ENCODE measurements at regions not wholly inside any gene's neighbourhood (a gene's known extent, or its start where the extent isn't known, plus 50 kb on each side); places are given as distances from the start of the nearest gene placed in this dataset.
"Not testable (repeated sequence)": the region's sequence is repeated elsewhere in the genome, so short reads cannot be mapped to it uniquely, and the experiment has no call there.

DNA sequence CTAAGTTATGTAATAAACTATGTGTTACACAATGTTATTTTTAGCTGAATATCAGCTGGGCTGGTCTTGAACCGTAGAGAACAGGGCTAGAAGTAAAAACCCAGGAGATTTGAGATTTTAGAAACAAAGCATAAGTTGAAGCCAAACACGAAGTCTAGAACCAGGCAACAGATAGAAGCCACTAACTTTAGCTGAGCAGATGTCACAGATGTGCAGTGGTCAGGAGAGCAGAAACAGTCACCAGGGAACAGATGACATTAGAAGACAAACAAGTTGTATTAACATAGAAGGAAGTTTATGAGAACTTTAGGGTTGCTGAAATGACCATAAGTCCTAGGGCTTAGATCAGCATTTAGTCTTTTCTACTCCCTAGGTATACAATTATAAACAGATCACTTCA, 731.0 kb downstream of the ZNF385D start:
- no peak for DNase-seq

DNA sequence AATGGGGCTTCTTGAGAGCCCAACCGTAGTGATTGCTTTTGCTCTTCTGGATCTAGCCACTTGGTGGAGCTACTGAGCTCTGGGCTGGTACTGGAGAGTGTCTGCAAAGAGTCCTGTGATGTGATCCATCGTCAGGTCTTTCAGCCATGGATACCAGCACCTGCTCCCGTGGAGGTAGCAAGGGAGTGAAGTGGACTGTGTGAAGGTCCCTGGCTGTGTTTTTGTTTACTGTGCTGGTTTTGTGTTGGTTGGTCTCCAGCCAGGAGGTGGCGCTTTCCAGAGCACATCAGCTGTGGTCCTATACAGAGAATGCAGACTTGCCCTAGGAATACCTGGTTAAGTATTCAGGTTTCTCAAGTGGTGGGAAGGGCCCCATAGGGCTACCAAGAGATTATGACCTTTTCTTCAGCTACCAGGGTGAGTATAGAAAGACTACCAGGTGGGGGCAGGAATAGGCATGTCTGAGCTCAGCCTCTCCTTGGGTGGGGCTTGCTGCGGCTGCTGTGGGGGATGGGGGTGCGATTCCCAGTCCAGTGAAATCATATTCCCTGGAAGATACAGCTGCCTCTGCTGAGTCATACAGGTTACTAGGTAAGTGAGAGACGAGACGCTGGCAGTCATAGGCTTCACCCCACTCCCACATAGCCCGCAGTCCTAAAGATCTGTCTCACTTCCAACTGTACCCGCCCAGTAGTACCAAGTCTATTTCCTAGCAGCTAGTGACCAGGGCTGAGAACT, 733.7 kb downstream of the ZNF385D start:
- DNase-seq, result no peak

DNA sequence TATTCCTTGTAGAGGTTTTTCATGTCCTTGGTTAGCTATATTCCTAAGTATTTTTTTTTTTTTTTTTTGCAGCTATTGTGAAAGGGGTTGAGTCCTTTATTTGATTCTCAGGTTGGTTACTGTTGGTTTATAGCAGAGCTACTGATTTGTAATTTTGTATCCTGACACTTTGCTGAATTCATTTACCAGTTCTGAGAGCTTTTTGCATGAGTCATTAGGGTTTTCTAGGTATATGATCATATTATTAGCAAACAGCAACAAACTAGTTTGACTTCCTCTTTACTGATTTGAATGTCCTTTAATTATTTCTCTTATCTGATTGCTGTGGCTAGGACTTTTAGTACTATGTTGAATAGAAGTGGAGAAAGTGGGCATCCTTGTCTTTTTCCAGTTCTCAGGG, 737.4 kb downstream of the ZNF385D start:
- no peak for DNase-seq

DNA sequence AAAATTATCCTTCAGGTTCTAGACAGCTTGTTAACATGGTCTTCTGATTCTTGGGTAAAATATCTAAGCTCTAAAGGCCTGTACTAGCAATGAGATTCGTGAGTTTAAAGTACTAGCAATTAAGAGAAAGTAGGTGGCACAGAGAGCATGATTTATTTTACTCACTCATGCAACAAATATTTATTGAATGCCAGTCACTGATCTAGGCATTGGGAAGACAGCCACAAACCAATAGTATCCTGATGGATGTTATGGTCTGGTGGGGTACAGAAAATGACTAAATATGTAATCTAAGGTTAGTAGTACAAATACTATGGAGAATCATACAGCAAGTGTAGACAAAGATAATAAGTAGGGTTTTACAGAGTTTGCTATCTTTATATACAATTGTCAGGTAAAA, 751.3 kb downstream of the ZNF385D start:
- DNase-seq, result no peak

DNA sequence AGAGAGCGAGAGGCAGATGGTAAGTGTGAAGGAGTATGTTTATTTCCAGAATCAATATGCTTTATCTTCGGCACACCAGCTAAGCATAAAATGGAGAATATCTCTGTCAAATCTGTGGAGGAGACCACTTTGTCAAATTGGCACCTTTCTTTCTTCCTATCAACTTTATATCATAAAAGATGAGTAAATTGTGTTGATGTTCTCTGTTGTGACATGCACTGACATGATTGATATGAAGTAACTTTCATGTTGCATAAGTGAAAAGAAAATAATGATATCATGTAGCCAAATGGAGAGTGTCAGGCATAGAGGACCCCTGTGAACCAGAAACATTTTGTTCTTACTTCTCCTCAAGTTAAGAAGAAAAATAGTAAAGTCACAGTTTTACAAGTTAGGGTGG, 753.8 kb downstream of the ZNF385D start:
- DNase-seq, result no peak

DNA sequence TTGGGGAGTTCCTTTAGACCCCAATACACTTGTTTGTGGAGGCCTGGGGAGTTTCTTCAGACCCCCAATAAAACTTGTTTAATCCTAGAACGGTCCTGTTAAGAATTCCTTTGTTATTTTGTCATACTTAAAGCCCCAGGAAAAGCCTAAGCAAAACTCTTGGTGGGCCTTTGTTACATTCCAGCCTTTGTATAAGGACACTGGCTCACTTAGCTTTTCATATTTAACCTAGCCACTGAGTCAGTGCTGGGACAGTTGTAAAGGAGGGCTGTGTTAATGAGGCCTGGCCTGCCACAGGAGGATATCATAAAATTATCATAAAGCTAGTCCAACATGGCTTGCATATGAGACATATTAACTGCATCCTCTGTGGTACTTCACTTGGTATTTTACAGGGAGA, 760.1 kb downstream of the ZNF385D start:
- no peak for DNase-seq

DNA sequence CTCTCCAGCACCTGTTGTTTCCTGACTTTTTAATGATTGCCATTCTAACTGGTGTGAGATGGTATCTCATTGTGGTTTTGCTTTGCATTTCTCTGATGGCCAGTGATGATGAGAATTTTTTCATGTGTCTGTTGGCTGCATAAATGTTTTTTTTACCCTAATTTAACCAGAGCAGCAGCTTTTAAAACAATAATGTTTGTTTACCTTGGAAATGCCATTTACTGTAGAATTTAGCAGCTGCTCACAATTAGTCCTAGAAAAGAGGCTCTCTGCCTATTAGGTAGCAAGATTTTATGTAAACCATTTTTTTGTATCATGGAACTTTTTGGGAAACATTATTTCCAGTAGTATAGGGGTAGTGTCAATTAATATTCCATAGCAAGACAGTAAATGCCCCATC, 761.4 kb downstream of the ZNF385D start:
- not testable (repeated sequence) for DNase-seq

DNA sequence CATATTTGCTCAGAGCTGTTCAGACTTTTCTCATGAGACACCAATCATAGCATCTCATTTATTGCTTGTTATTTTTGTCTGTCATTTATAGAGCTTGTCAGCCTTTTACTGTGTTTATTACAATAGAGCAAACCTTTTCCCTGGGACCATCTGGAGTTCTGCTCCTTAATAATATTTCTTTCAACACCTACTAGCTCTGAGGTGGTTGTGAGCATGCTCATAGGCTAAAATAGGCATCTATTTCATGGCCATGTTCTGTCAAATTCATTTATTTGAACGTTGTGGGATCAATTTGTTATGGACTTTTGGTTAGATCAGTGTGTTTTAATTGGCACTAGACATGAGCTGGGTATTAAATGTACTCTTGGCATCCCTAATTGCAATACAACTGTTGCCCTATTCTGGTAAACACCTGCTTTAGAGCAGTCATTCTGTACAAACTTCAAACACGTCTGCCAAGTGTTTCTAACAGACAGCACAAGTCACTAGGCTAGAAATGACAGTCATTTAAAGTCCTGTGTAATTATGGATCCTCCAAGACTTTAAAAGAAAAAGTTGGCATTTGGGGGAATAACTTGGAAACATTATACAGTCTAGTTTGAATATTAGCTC, 766.3 kb downstream of the ZNF385D start:
- DNase-seq, result no peak

DNA sequence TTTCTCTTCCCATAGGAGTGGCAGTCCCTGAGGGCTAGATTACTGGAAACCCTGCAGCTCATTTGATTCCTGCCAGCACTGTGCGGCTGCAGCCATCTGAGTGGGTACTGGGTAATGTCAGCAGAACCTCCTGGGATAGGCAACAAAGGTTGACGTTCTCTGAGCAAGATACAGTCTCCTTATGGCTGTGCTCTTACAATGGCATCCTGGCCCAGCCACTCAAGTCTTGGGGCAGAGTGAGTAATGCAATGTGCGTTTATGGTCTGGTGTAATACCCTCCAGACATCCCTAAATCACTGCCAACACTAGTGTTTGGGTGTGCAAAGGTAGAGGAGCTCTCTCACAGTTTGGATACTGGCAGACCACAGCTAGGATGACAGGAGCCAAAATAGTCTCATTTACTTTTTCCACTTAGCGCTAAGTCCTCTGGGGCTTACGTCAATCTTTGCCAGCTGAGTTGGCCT, 775.8 kb downstream of the ZNF385D start:
- DNase-seq, result no peak

DNA sequence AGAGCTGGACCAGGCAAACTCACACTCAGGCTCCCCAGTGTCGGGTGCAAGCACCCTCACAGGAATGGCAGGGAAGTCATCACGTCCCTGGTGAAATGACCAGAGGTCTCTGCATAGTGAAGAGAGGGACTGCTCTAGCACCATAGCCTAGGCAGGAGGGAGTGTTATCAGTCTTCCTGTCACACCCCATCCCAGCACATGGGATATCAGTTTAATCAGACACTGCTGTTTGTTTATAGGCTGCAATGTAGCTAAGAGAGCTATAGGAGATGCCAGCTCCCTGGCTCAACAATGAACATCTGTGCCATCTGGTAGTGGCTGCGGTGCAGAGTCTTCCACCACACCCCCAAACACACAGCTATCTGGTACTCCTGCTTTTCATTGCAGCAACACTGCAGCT, 776.6 kb downstream of the ZNF385D start:
- DNase-seq, result no peak

DNA sequence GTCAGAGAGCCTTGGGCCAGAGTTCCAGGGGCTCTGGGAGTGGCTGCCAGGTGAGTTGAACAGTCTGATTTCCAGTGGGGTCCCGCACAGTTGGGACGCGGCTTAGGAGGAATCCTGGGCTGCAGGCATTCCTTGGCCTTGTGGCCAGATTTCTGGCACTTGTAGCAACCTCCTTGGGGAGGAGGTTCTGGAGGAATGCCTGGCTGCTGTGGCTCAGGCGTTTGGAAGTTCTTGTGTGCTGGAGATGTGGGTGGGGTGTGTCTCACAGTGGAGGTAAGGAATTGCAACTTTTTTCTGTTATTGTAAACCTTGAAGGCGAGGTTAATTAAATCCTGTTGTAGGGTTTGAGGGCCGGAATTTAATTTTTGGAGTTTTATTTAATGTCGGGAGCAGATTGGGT, 780.2 kb downstream of the ZNF385D start:
- DNase-seq, result not testable (repeated sequence)

DNA sequence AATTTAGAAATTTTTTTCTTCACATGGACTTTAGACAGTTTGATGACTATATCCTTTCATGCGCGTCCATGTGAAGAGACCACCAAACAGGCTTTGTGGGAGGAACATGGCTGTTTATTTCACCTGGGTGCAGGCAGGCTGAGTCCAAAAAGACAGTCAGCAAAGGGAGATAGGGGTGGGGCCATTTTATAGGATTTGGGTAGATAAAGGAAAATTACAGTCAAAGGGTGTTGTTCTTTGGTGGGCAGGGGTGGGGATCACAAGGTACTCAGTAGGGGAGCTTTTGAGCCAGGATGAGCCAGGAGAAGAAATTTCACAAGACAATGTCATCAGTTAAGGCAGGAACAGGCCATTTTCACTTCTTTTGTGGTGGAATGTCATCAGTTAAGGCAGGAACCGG, 781.5 kb upstream of the SGO1 start:
- DNase-seq, result not testable (repeated sequence)

DNA sequence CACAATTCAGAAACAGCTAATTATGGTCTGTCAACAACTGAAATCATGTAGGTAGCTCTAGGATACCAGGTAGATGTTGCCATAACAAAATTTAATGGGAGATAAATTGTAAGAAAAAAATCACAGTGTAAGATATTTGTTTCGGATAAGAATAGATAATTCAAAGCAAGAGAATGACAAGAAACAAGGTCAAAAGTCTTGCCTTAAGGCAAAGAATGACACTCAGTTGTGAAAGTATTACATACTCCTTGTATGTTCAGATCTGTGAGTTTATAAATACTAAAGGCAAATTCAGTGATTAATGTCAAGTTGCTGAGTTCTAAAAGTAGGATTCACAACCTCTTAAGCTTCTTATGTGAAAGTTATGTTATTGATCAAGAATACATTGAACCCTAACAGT, 772.2 kb upstream of the SGO1 start:
- no peak for DNase-seq

DNA sequence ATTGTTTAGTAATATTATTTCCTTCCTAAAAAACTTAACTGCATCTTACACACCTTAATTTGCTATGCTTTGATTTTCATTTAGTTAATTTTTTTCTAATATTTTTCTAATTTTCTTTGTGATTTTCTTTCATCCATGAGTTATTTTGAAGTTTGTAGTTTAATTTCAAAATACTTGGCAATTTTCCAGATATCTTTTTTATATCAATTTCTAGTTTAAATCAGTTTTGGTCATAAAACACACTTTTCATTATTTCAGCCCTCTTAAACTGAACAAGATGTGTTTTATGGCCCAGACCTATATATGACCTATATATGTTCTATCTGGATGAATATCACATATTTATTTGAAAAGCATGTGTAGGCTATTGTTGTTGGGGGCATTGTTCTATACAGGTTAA, 759.9 kb upstream of the SGO1 start:
- DNase-seq, result no peak

DNA sequence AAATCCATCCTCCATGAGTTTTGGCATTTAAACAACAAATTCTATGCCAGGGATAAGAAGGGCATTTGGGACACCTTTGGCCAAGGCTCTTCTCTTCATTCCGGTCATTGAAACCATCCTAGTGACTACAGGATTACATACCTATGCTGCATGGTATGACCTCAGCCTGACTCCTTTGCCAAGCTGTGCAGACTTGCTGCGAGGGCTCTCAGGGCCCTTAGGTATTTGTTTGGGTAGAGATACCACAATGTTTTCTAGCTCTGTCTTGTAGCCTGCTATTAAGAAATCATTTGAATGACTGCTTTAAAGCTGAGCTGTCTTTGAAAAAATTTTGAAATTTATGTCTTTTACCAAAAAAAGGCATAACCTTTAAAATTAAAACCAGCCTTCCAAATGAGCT, 749.8 kb upstream of the SGO1 start:
- no peak for DNase-seq

DNA sequence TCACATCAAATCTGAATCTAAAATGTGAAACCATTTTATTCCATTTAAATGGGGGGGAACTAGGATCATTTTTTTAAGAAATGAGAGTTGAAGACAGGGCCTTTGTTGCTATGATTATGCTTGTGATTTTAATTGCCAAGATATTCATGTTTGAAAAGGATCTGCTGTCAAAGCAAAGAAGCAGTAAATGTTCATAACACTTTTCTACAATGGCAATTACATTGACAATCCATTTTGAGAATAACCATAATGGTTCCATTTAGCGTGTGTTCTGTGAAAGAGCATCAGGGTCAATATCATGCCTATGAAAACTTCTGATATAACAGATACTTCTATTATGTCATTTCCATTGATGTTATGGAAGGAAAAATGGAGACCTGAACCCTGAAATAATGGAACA, 745.8 kb upstream of the SGO1 start:
- DNase-seq, result no peak

DNA sequence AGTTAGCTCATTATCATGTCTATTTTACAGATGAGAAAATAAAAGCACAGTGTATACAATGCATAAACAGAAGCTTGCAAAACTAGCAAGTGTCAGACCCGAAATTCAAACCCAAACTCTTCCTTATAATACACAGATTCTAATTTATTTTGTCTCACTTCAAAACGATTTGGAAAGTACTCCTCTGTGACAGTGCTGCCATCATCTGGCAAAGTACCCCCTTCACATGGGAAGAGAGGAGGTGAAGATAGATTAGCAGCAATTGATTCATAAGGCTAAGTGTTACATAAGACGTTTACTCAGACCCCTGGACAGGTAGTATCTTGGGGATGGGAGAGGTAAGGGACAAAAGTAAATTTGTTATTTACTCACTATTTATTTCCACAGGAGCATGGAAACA, 744.0 kb upstream of the SGO1 start:
- DNase-seq, result no peak

DNA sequence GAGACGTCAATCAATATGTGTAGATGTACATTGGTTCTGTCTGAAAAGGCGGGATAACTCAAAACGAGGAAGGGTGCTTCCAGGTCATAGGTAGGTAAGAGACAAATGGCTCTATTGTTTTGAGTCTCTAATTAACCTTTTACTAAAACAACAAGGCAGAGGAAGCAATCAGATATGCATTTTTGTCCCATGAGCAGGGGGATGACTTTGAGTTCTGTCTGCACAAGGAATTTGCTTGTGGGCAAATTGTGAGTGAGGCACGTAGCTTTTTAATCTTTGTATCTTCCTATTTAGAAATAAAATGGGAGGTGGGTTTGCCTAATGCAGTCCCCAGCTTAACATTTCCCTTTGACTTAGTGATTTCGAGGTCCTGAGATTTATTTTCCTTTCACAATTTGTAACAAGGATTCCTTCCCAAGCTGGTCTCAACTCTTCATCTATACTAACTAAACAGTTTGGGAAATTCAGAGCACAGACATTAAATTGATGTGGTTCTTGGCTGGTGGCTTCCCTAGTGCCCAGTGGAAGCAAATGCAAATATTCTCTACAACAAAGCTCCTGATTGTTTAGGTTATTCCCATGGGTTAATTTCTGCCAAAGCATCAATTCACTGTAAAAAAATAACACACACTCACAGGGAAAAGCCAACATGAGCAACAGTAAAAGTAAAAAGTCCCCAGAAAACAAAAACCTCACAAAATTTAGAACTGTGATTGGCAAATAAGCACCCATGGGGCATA, 738.8 kb upstream of the SGO1 start:
- DNase-seq, result no peak

DNA sequence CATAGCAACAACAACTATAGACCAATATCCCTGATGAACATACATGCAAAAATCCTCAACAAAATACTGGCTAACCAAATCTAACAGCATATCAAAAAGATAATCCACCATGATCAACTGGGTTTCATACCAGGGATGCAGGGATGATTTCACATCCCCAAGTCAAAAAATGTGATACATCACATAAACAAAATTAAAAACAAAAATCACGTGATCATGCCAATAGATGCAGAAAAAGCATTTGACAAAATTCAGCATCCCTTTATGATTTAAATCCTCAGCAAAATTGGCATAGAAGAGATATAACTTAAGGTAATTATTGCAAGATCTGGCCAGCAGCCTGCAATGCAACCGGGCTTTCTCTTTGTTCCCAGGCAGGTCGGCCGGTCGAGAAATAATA, 735.1 kb upstream of the SGO1 start:
- not testable (repeated sequence) for DNase-seq

DNA sequence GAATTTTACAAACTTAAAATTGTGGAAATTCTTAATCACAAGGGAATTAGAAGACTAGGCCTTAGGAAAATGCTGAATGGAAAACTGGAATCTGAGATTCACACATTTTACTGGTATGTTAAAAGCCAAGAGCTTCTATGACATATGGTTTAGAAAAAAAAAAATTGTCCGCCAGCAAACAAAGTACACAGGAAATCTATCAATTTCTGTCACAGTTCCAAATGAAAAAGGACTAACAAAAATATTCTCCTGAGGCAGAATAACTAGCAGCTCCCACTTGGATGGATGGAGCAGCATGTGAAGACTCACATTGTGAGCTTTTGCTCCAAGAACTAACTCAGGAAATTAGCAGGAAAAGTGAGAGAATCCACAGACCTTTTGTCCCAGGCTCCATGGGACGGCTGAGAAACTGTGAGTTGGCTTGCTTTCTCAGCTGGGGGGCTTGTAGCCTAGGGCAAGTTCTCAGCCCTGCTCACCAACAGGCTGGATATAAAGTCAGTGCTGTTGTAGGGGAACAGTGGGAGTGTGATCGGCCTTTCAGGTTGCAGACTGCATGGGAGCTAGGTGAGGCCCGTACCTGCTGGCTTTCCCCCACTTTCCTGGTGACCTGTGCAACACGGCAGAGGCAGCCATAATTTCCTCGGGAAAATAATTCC, 731.1 kb upstream of the SGO1 start:
- DNase-seq, result no peak

DNA sequence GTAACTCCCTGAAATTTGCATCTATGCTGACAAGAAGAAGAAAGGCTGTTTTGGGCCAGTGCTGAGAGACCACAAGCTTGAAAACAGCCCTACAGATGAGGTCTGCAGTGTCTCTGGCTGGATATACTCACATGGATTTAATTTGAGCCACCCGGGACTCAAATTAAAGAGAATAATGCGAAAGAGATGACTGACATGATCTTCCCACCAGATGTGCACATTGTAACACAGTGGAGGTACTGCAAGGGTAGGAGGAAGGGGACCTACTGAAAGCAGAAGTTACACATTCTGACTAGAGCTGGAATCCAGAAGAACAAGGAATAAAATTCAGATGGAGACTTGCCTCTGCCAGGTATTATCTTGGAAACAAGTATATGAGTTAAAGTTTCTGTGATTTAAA, 728.3 kb upstream of the SGO1 start:
- no peak for DNase-seq

DNA sequence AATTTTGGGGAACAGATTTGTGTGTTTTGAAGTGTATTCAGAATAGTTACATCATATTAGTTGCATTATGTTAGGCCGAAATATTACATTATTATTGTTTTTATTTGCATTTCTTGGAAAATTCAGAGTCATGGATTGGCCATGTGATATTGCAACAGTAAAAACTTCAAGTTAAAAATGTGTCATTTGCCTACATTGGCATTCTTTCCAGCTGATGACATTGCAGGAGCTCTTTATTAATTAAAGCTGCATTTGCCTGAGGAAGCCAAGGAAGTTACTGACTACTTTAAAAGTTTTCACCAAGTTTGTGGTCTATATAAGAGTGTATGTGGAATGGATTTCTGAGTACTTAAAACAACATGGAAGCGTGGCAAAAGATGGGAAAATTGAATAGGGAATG, 726.4 kb upstream of the SGO1 start:
- DNase-seq, result no peak

DNA sequence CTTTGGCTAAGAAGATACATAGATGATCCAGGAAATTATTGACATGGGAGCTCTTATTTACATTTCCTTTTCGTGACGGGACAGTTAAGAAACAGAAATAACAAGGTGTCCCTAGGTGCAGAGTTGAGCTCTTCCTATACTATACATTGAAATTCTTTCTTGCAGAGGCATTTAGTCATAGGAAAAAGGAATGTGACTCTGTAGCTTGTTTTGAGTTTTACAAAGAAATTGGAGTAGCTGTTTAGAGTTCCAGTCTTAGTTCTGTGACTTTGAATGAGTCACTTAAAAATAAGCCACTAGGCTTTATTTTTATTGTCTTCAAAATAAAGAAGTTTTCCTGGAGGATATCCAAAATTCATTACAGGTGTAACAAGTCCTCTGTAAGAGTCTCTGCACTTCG, 723.5 kb upstream of the SGO1 start:
- no peak for DNase-seq
